Transverse colon (tissue), 4 donors: ENCODE measurements at regions not wholly inside any gene's neighbourhood (a gene's known extent, or its start where the extent isn't known, plus 50 kb on each side); places are given as distances from the start of the nearest gene placed in this dataset.

Experiments used
- EP300 ChIP-seq: sonication (generic); formaldehyde crosslinking; IDR thresholded peaks from one replicate; pipeline ENCODE4 v1.6.1; 2017; ENCODE audit warnings: antibody characterized with exemption, low read depth
- POLR2AphosphoS5 ChIP-seq, 3 donors: sonication (generic); formaldehyde crosslinking; IDR thresholded peaks; one replicate each; pipeline ENCODE4 v1.6.1; 2016; ENCODE audit warnings: antibody characterized with exemption in 3 of 3
- TF ChIP-seq, protein P1 (sequence below), 5 experiments: fragments of 200-600 bp in 3 of 5; fragments of 450-650 bp in 2 of 5; sonication (generic) in 3 of 5; IDR thresholded peaks; 1 replicate in 2 of 5; 2 replicates in 3 of 5; pipeline ENCODE4 v1.5.1; 2016 to 2017; ENCODE audit warnings: antibody characterized with exemption in 5 of 5, inconsistent platforms in 3 of 5, mild to moderate bottlenecking in 2 of 5, moderate library complexity in 1 of 5

- TF ChIP-seq, protein P1, sequence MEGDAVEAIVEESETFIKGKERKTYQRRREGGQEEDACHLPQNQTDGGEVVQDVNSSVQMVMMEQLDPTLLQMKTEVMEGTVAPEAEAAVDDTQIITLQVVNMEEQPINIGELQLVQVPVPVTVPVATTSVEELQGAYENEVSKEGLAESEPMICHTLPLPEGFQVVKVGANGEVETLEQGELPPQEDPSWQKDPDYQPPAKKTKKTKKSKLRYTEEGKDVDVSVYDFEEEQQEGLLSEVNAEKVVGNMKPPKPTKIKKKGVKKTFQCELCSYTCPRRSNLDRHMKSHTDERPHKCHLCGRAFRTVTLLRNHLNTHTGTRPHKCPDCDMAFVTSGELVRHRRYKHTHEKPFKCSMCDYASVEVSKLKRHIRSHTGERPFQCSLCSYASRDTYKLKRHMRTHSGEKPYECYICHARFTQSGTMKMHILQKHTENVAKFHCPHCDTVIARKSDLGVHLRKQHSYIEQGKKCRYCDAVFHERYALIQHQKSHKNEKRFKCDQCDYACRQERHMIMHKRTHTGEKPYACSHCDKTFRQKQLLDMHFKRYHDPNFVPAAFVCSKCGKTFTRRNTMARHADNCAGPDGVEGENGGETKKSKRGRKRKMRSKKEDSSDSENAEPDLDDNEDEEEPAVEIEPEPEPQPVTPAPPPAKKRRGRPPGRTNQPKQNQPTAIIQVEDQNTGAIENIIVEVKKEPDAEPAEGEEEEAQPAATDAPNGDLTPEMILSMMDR (IDR thresholded peaks at IDR 0.05) = no peak
- no peak for TF ChIP-seq EP300
- TF ChIP-seq POLR2AphosphoS5 (IDR thresholded peaks at IDR 0.05) = no peak
These were observed 811.3 kb upstream of the GBE1 start for GRCh38 chr3:82572721-82573120.
